Fibroblast of skin of left quadriceps (primary cell): ENCODE measurements at regions not wholly inside any gene's neighbourhood (a gene's known extent, or its start where the extent isn't known, plus 50 kb on each side); places are given as distances from the start of the nearest gene placed in this dataset.

Experiments
- DNase-seq, 2 experiments: peaks; one replicate each; pipeline ENCODE4 v3.0.0-alpha.2; 2013; ENCODE audit warnings: low read depth in 2 of 2

DNA sequence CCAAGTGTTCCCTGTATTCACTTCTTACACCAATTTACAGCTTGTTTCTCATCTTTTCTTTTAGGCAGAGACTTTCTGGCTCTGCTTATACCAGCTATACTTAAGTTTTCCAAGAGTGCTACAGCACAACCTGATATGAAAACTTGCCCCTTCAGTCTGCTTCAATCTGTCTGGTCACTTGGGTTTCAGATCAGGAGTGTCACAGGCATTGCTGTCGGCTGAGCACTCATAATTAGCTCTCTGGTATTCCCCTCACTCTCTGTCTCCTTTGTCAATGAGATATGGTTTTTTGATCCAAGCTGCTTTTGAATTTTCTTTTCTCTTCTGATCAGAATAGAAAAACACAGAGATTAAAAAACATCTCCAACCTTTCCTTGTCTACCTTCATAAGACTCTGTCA is 194.9 kb upstream of the UMPS start:
- DNase-seq, result no peak

DNA sequence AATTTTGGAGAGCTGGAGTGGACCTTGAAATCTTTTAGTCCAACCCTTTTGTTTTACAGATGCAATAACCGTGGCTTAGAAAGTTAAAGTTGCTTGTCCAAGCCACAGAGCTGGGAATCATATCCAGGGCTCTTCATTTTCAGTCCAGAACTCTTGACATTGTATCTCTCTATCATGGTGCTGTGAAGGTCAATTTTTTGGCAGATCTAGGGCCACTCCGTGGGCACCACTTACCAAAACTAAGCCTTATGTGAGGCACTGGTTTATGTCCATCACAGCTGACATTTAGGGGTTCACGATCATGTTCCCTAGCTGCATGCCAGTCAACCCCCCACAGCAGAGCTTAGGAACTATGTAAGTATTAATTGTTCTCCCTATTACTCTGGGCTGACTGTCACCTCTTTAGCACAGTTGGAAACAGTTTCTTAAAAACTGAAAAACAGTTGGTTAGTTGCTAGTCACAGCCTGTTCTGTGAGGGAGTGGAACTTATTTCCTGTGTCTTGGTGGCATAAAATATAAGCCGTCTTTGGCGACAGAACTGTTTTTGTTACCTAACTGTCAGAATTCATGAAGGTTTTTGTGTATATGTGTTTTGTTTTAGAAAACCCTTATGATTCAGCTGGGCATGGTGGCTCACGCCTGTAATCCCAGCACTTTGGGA is 189.6 kb upstream of the UMPS start:
- no peak for DNase-seq

DNA sequence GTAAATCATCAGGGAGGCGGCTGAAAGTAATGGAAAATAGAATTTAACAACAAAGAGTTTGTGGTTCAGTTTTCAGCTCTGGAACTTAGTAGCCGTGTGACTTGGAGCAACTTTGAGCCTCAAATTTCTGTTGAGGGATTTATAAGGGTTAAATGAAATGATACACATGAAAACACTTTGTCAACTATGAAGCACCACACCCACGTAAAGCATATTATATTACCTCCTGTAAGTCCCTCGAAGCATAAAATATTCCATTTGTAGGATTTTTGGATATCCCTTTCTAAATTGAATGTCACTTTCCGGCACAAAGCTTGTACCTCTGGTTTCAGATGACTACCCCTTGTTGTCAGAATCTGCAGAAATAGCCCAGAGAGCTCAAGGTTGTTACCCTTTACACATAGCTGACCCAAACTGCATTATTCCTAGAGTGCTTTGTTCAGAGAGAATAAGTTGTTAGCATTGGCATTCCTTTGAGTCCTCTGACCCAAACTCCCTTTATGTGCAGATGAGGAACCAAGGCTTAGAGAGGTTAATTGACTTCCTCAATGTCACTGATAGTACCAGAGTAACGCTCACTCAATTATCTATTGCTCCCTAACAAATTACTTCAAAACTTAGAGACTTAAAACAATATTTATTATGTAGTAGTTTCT is 187.9 kb upstream of the UMPS start:
- no peak for DNase-seq

DNA sequence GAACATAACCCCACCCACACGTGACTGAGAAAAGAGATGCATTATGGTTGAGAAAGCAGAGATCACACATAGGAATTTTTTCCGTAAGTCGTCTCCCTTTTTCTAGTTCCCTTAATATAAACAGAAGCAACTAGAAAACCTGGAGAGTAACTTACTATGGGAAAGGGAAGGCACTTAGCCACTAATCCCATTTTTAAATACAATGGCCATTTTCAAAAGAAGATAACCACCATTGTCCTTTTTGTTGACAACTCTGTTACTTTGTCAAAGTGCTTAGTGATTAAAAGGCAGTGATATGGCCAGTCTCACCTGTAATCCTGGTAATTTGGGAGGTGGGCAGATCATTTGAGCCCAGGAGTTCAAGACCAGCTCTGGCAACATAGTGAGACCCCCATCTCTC is 184.4 kb upstream of the UMPS start:
- no peak for DNase-seq

DNA sequence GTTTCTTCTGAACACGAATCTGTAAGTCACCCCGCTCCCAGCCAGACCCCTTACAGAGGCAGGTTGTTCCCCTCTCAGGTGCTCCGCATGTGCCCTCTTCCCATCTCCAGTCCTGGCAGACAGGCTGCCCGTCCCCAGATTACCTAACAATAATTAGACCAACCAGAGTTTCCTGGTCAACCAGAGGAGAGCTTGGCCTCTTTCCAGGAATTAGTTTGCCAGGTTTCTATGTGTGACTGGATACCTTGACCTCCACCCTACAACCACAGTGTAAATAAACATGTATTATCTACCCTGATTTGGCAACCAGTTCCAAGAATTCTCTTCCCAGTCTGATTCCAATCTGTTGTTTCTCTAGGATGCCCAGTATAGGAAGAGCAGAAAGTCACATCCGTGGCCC is 178.0 kb upstream of the UMPS start:
- no peak for DNase-seq

DNA sequence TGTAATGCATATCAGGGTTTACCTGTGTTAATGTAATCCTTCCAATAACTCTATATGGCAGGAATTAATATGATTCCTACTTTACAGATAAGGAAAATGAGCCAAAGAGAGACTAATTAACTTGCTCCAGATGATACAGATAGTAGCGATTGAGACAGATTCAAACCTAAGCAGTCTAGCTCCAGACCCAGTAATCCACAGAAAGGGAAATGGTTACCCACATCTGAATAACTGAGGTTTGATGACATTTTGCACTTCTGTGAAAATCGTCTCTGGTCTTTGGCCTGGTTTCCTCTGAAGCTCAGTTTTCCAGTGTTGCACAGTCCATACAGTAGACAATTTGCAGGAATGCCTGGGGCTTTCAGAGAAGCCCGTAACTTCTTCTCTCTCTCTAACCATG is 177.1 kb upstream of the UMPS start:
- DNase-seq, result no peak

DNA sequence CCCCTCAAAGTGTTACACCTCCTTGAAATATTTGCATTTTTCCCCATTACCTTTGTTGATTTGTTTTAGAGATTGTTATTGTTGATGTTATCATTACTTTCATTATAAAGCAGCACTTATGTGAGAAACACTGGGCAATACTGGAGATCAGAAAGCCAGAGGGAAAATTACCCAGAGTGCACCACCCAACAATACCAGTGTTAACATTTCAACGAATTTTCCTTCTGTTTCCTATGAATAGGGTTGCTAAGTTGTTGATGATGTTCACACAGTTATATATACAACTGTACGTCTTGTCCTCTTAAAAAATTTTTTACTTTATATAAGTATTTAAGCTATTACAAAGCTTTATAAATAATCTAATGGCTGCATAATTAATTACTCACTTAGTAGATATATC is 173.6 kb upstream of the UMPS start:
- no peak for DNase-seq

DNA sequence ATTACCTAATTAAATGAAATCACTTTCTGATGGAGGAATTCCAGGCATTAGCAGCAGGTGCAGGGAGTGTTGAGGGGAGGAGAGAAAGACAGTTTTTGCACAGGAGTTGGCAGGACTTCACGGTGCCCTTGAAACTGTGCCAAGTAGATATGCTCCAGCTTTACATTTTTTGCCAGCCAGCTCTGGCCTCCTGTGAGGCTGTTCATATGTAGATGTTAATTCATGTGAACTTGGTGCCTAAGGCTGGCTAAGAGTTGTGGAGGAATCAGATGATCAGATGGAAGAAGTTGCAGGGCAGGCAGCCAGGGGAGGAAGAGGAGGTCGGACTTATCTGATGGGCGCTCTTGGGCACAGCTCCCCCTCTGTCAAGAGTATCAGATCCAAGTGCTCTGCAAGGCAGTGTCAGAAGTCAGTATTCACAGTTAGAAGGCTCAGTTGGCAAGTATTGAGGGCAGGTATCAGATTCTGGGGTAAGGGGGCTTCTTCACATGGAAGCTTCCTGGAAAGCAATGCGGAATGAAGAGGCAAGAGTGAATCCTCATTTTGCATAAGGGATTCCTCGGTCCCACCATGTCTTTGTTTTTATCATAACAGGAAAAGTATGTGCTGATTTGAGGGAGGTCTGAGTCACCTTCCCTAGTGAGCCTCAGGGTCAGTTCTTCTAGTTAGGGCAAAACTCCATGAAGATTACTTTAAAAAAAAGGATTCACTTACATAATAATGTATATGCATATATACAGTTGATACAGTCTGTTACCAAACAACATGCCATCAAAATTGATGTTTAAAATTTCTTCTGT is 172.6 kb upstream of the UMPS start:
- peak in 1 of 2 experiments; percentile 37 for DNase-seq

DNA sequence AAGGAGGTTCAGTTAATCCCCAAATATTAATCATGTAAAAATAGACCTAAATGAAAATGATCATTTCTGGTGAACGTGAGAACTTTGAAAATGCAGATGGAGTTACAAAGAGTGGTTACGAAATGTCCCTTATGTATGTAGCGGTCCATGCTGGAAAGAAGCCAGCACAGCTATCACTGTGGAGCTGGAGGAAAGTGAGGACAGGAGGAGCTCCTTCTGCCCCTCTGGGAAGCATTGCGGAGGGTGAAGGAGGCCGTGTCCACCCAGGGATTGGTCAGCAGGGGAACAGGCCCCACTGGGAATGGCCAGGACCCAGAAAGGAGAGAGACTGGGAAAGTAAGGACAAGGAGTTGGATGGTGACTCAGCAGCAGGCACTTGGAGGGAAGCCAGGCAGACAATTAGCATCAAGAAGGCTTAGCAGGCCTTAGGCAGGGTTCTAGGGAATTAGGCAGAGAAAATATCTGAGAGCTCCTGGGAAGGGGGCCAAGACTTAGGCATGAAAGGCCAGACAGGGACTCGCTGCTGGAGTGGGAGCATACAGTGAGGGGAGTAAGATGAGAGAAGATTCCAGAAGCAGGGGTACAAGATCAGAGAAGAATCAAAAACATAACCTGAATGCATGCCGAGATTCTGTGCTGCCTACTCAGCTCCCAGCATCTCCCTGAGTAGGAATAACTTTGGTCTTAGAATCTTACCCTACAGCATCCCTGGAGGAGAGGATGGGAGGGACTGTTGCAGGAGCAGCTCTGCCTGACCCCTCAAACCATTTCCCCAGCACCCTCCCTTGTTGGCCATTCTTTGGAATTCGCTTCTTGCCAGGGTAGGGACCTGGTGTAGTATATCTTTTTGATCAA is 171.0 kb upstream of the UMPS start:
- DNase-seq, result peak; percentile 96

DNA sequence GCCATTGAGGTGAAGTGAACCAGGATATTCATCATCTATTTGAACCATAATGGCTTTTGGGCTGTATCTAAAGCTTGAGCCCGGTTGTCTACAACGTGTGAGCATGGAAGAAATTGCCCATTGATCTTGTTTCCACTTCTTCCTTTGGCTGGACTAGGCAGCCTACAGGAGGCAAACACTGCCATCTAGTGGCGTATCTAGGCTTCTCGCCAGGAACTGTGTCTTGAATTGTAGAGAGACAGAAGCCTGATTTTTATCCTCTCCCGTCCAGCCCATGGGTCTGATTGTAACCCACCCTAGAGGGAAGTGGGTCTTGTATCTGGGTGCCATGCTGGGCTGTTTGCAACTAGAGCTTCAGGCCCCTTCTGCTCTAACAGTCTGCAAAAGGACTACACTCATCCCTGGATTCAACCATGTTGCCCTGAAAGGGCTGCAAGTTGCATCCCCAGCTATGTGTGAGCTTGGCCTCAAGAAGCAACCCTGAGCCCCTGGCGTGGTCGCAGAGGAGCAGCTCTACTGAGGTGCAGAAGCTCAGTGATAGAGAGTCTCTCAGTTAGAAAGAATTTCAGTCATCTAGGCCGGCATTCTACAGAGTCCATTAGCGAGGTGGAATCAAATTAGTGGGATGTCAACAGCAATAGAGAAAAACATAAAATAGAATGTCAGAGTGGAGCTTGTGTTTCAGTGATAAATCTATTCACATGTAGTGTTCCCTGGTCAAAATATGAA is 170.2 kb upstream of the UMPS start:
- peak; percentile 59 to 66 for DNase-seq

DNA sequence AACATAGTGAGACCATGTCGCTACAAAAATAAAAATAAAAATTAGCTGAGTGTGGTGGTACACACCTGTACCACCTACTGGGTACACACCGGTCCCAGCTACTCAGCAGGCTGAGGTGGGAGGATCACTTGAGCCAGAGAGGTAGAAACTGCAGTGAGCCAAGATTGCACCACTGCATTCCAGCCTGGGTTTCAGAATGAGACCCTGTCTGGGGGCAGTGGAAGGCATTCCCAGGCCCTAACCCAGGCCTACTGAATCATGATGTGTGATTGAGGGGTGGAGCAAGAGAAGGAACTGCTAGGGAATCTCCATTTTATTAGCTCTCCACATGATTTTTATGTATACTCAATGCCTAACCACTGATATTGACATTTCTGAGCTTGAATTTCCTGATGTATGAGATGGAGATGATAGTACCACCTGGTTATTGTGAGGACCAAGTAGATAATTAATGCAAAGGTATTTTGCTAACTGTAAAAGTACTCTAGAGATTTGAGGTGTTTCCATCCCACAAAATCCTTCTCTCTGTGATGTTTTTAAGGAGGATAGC is 169.5 kb upstream of the UMPS start:
- no peak for DNase-seq

DNA sequence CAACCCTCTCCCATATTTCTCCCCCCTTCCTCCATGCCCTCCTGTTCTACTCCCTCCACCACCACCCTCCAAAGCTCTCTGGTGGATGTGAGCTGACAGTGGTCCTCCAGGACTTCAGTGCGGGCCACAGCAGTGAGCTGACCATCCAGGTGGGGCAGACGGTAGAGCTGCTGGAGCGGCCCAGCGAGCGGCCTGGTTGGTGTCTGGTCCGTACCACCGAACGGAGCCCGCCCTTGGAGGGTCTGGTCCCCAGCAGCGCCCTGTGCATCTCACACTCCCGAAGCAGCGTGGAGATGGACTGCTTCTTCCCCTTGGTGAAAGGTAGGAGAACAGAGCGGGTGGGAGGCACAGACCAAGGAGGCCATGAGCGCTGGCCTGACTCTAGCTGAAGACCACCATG is 167.5 kb upstream of the UMPS start:
- DNase-seq, result no peak

DNA sequence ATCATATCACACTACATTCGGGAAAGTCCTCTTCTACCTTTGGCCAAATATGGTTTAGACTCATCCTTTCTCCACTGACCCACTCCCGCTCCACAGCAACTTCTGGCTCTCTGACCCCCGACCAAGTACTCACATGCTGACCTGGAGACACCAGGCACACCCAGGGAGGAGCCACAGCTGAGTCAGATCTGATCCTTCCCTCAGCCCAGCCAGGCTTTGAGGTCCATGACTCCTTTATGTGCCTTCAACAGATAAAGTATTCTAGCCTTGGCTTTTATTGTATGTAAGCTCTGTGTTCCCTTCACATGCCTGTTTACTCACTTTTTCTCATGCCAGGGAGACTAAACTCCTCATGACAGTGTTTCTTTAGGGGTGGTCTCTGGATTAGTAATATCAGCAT is 166.9 kb upstream of the UMPS start:
- no peak for DNase-seq

DNA sequence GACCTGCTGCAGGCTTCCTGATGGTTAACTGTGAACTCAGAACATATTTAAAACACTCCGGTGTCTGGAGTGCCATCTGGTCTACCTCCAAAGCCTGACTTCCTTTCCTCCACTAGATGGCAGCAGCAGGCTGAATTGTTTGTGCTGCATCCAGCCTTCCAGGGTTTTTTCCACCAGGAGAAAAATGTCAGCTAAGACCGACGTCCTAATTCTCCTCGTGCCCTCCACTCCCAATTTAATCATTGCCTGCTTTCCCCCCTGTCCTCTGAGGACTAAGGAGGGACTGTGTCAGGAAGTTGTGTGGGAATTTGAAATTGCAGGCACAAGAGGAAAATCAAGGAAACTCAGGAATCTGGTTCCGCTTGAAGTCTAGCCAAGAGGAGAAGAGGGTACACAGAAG is 165.2 kb upstream of the UMPS start:
- peak; percentile 55 to 63 for DNase-seq

DNA sequence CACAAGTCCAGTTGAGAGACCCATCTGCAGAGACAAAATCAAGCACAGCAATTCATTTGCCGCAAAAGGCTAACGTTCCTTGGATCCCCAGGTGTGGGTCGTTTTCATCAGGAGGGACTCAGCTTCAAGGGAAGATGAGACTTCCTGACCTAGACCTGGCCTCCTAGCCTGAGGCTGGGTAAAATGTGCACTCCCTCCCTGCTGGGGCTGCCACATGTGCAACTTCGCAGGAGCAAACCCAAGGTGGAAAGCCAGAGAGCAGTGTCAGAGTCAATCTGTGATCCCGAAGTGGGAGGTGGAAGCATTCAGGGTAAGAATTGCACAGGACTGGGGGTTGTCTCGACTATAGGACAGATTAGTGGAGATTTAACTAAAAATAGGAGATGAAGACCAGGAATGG is 164.7 kb upstream of the UMPS start:
- DNase-seq, result no peak

DNA sequence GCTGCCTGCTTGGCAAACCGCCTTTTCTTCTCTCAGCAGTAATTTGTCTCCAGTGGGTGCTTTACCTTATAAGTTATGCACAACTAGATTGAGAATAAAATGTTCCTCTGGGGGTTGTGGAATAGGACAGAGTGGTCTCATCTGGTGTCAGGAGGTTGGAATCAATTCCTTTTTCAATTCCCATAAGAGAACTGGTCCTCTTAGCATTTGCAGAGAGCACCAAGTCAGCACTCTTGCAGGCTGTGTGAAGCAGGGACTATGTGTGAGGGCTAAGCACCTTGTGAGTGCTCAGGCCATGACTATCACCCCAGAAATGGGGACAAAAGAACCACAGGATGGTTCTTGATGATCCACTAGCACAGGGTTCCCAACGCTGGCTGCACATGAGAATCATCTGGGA is 163.6 kb upstream of the UMPS start:
- DNase-seq, result no peak

DNA sequence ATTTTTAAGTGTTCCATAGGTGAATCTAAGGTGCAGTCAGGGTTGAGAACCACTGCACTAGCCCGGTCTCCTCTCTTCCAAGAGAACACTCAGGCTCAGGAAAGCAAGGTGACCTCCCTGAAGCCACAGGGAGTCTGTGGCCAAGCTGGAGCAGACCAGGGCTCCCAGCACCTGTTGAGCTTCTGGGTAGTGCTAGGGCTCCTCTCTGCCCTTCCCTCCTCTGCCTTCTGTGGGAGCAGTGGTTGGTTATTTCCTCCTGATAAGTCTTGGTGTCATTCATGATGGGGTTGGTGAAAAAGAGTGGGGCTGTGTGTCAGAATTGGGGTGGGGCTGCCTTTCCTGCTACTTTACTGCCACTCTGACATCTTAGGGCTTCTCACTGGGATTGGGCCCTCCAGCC is 163.1 kb upstream of the UMPS start:
- no peak for DNase-seq

DNA sequence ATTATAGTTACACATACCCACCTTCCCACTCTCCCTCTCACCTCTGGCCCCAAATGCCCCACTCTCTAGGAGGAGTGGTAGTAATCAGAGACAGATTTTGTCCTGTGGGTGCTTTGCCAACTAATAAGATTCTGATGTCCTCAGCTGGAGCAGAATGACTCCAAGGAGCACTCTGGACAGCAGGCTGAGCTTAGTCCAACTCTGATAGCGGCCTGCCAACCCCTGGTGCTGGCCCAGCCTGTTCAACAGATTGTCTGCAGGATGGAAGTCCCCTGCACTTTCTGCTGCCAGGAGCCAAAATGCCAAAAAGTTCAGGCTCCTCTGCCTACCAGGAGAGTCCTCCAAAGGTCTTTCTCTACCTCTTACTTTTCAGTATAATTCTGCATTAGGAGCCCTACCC is 160.5 kb upstream of the UMPS start:
- DNase-seq, result no peak

DNA sequence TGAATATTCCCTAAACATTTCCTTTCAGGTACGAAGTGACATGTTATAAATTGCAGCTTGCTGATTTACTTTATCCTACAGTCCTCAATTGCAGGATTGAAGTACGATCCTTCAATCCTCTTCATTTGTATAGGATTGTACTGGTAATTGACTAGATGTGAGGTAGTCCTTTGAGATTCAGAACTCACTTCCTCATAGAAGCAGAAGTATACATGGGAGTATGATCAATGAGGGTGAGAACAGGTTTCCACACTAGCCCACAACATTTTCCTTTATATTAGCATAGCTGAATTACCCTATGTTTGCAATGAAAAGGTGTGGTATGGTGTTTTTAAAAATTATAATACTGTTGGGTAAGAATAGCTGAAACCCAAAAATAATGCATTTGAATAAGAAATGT is 160.0 kb upstream of the UMPS start:
- DNase-seq, result no peak

DNA sequence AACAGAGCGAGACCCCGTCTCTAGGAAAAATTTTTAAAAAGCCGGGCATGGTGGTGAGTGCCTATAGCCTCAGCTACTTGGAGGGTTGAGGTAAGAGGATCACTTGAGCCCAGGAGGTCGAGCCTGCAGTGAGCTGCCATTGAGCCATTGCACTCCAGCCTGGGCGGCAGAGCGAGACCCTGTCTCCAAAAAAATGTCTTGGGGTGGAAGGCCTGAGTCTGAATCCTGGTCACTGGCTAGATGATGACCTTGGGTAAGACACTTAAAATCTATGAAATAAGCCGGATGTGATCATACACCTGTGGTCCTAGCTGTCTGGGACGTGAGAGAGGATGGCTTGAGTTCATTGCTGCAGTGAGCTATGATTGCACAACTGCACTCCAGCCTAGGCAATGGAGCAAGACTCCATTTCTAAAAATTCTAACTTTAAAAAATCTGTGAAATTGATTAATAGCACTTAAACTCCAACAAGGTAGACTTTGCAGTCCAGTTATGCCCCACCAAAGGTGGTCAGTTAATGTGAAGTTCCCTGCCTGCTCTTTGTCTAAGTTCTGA is 157.3 kb upstream of the UMPS start:
- no peak for DNase-seq

DNA sequence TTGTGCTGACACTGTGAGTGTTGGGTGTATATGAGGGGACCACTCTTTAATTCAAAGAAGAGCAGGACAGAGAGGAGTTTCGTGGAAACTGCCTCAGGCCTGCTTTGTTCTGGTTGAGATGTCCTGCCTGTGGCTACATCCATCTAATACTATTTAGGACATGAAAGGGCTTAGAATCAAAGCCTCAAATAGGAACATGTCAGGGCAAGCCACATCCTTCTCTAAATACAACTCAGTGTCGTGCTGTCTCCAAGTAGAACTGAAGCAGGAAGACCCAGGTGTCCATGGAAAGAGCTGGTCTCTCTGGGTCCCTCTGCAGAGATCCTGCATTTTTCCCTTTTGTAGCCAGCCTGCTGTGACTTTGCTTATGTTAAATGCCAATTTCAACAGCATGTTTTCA is 156.2 kb upstream of the UMPS start:
- DNase-seq, result no peak
